Activated CD8-positive, alpha-beta T cell treated with anti-CD3 and anti-CD28 coated beads, Interleukin-2, amount 10 ng/mL, durations not matched to agents 7 days and 5 days (primary cell): ENCODE measurements at regions not wholly inside any gene's neighbourhood (a gene's known extent, or its start where the extent isn't known, plus 50 kb on each side); places are given as distances from the start of the nearest gene placed in this dataset.

ENCODE experiments used
- ATAC-seq: fragments of 150-1000 bp; cut with Tn5 transposase; one replicate; pipeline ENCODE4 v1.10.0; 2021; ENCODE audit warnings: moderate library complexity
- CTCF ChIA-PET: fragments of 350-600 bp; sonication (Branson Sonifier 250); formaldehyde crosslinking; loops from one replicate; lab custom pipeline; 2021; ENCODE audit warnings: antibody characterized with exemption; lab: Charles Lee
- POLR2A ChIA-PET: fragments of 350-600 bp; sonication (Branson Sonifier 250); formaldehyde crosslinking; loops from one replicate; lab custom pipeline; 2021; ENCODE audit warnings: antibody characterized with exemption; lab: Charles Lee
- DNase-seq: peaks from one replicate; pipeline ENCODE4 v3.0.0-alpha.2; 2020
- H3K27ac Mint-ChIP-seq: one replicate; pipeline ENCODE4 v1.8.0; 2021; ENCODE audit warnings: mild to moderate bottlenecking, mixed read lengths
- H3K27me3 Mint-ChIP-seq: one replicate; pipeline ENCODE4 v1.8.0; 2021; ENCODE audit warnings: low read depth, mixed read lengths
- H3K36me3 Mint-ChIP-seq: one replicate; pipeline ENCODE4 v1.8.0; 2021; ENCODE audit warnings: low read depth, mixed read lengths
- H3K4me1 Mint-ChIP-seq: one replicate; pipeline ENCODE4 v1.8.0; 2021; ENCODE audit warnings: low read depth, mixed read lengths
- H3K4me3 Mint-ChIP-seq: one replicate; pipeline ENCODE4 v1.8.0; 2021; ENCODE audit warnings: mild to moderate bottlenecking, mixed read lengths
- H3K9me3 Mint-ChIP-seq: one replicate; pipeline ENCODE4 v1.8.0; 2022; ENCODE audit warnings: mixed read lengths; ENCODE audit not compliant: insufficient read depth

DNA sequence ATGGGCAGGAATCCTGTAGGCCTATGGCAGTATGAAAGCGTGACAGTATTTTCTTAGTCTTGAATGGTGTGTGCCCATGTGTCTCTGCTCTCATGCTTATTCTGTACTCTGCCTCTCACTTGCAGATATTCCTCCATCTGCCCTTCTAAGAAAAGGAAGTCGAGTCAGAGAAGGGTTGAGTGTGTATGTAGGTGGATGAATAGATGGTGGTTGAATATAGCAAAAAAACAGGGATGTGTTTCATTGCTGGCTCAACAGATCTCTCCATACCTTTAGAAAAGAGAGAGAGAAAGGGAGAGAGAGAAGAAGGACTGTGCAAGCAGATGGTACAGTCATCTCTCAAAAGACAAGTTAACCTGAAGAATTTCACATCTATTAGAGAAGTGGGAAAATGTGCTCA, 381.5 kb downstream of the FBXW7 start:
- no peak for DNase-seq
- Mint-ChIP-seq H3K4me1 (peaks cover 10% of the 10 kb centered on the region), H3K27me3 (peaks cover 7% of the 10 kb centered on the region), H3K4me3 (no peak overlapping the region), H3K36me3 (peaks cover 1% of the 10 kb centered on the region), H3K9me3 (no peaks in the 10 kb centered on the region), H3K27ac (no peak overlapping the region)
- ChIA-PET CTCF (no interaction called here), POLR2A (no interaction called here)
- no peak for ATAC-seq

DNA sequence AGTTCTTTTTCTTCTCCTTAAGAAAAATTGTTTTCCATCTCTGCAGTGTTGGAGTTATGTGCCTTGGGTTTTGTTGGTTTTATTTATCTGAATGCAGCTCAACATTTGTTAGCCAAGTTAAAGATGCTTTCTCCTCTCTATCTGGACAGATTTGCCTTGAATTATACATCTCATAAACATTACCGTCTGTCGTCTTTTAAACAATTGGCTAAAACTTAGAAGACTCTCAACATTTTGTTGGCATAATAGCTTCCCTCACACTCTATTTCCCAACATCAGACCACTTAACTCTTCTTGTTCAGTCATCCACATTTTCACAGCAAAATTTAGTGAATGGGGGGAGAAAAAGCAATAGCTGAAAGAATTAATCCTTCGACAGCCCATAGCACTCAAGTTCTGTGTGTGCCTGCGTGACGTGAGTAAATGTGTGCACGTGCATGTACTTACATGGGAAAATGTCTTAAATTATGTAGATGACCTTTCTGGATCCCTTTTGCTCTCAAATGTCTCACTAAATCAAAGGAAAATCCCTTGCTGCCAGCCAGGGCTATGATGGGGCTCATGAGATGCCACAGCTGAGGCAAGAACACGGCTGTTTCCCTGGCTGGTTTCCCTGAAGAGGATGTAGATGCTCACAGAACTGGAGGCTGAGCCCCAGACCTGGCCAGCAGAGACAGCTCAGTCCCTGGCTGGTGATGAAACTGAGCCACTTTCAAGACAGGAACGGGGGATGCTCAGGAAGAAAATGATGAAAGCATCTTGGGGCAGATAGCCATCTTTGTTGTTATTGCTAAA, 382.2 kb downstream of the FBXW7 start:
- DNase-seq, result no peak
- CTCF ChIA-PET, result no interaction called here
- ATAC-seq, result no peak
- Mint-ChIP-seq H3K4me1 (peaks cover 10% of the 10 kb centered on the region), H3K36me3 (peaks cover 1% of the 10 kb centered on the region), H3K27me3 (peaks cover 7% of the 10 kb centered on the region), H3K4me3 (no peak overlapping the region), H3K9me3 (no peaks in the 10 kb centered on the region), H3K27ac (peak overlapping the region; percentile 10)
- POLR2A ChIA-PET, result no interaction called here

GRCh38 chr4:152150214-152150613, 385.7 kb downstream of the FBXW7 start:
- peaks cover 14% of the 10 kb centered on the region for H3K36me3 Mint-ChIP-seq

GRCh38 chr4:152149745-152150144, 386.1 kb downstream of the FBXW7 start:
- peaks cover 4% of the 10 kb centered on the region for H3K4me1 Mint-ChIP-seq
- CTCF ChIA-PET, result no interaction called here
- no peak overlapping the region for H3K27ac Mint-ChIP-seq

More at GRCh38 chr4:152150214-152150613, 385.7 kb downstream of the FBXW7 start:
- peaks cover 7% of the 10 kb centered on the region for H3K27me3 Mint-ChIP-seq
- ChIA-PET CTCF (no interaction called here), POLR2A (interaction anchor here (1.0 kb wide), 1 partner anchor 41 kb away, joined by 3 read pairs; no protein-coding TSS in a partner anchor)
- ATAC-seq, result no peak
- no peak for DNase-seq
- no peak overlapping the region for H3K27ac Mint-ChIP-seq
- peaks cover 9% of the 10 kb centered on the region for H3K4me1 Mint-ChIP-seq
- H3K9me3 Mint-ChIP-seq, result peaks cover 19% of the 10 kb centered on the region
- H3K4me3 Mint-ChIP-seq, result no peak overlapping the region

DNA sequence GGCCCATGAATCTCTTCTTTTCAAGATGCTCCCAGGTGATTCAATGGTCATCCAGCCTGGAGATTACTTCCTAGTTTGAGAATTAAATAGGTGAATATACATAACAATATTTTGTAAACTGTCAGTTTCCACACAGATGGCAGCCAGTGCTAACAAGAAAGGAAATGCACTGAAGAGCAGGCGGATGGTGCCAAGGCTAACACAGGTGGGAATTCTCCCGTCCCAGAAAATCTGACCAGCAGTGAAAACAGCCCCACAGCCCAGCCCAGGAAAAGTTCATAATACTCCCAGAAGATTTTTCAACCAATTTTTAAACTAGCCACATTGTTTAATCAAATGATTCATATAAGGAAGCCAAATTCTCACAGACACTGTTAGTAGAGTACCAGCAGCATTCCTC, 387.2 kb upstream of the GATB start:
- peaks cover 32% of the 10 kb centered on the region for H3K9me3 Mint-ChIP-seq
- peaks cover 20% of the 10 kb centered on the region for H3K36me3 Mint-ChIP-seq
- CTCF ChIA-PET, result no interaction called here
- no peak overlapping the region for H3K4me3 Mint-ChIP-seq
- no peaks in the 10 kb centered on the region for H3K4me1 Mint-ChIP-seq
- no peak overlapping the region for H3K27ac Mint-ChIP-seq
- POLR2A ChIA-PET, result no interaction called here
- DNase-seq, result no peak
- no peak for ATAC-seq
- peaks cover 3% of the 10 kb centered on the region for H3K27me3 Mint-ChIP-seq

More at GRCh38 chr4:152149745-152150144, 386.1 kb downstream of the FBXW7 start:
- no peak overlapping the region for H3K4me3 Mint-ChIP-seq
- POLR2A ChIA-PET, result interaction anchor here (1.0 kb wide), 1 partner anchor 41 kb away, joined by 3 read pairs; no protein-coding TSS in a partner anchor
- H3K36me3 Mint-ChIP-seq, result peaks cover 15% of the 10 kb centered on the region
- ATAC-seq (no peak), DNase-seq (no peak)
- peaks cover 7% of the 10 kb centered on the region for H3K27me3 Mint-ChIP-seq
- peaks cover 22% of the 10 kb centered on the region for H3K9me3 Mint-ChIP-seq

GRCh38 chr4:152146244-152146643, 385.4 kb upstream of the GATB start:
- Mint-ChIP-seq H3K4me1 (no peaks in the 10 kb centered on the region), H3K27me3 (peaks cover 3% of the 10 kb centered on the region), H3K9me3 (peaks cover 32% of the 10 kb centered on the region), H3K36me3 (peaks cover 20% of the 10 kb centered on the region), H3K27ac (no peak overlapping the region), H3K4me3 (no peak overlapping the region)
- ATAC-seq (no peak), DNase-seq (no peak)
- ChIA-PET POLR2A (no interaction called here), CTCF (no interaction called here)

DNA sequence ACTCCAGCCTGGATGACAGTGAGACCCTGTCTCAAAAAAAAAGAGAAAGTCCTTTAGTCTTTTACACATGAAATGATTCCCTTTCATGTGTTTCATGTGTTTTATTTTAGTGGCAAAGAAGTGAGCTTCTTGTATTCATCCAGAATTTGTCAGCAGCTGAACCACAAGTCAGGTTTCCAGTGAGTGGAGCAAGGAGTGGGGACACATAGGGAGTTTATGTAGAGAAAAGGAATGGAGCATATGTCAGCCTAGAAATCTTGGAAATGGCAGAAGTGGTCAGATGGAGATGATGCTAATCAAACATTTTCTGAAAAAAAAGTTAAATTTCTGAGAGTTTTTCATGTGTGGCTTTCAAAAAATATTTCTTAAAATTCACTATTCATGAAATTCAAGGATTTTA, 383.0 kb upstream of the GATB start:
- H3K9me3 Mint-ChIP-seq, result peaks cover 32% of the 10 kb centered on the region
- peaks cover 3% of the 10 kb centered on the region for H3K27me3 Mint-ChIP-seq
- no peak overlapping the region for H3K27ac Mint-ChIP-seq
- peaks cover 20% of the 10 kb centered on the region for H3K36me3 Mint-ChIP-seq
- DNase-seq, result no peak
- ChIA-PET CTCF (interaction anchor here (0.7 kb wide), 1 partner anchor 434 kb away, joined by 3 read pairs; no protein-coding TSS in a partner anchor), POLR2A (no interaction called here)
- peaks cover 3% of the 10 kb centered on the region for H3K4me1 Mint-ChIP-seq
- H3K4me3 Mint-ChIP-seq, result no peak overlapping the region
- no peak for ATAC-seq

DNA sequence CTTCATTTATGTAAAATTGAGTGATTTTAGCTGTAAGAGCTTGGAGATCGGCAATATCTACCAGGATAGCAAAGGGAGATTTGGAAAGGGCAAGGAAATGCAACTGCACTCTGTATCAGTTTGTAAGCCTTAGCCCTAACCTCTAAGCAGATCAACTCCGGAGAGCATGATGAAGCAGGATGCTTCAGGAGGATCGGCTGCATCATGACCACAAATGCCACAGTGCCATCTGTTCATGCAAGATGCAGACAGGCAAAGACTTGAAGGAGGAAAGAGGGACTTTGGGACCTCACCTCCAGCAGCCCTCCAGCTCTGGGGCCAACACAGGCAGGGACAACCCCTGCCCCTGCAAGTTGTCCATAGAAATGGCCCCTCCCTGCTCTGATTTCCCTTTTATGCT, 377.6 kb upstream of the GATB start:
- DNase-seq (peak; percentile 68), ATAC-seq (peak; percentile 85)
- ChIA-PET POLR2A (interaction anchor here (1.1 kb wide), 1 partner anchor 38 kb away, joined by 3 read pairs; no protein-coding TSS in a partner anchor), CTCF (no interaction called here)
- no peak overlapping the region for H3K4me3 Mint-ChIP-seq
- peaks cover 3% of the 10 kb centered on the region for H3K27me3 Mint-ChIP-seq
- H3K9me3 Mint-ChIP-seq, result peaks cover under 1% of the 10 kb centered on the region
- peaks cover 30% of the 10 kb centered on the region for H3K4me1 Mint-ChIP-seq
- H3K27ac Mint-ChIP-seq, result no peak overlapping the region
- no peaks in the 10 kb centered on the region for H3K36me3 Mint-ChIP-seq

DNA sequence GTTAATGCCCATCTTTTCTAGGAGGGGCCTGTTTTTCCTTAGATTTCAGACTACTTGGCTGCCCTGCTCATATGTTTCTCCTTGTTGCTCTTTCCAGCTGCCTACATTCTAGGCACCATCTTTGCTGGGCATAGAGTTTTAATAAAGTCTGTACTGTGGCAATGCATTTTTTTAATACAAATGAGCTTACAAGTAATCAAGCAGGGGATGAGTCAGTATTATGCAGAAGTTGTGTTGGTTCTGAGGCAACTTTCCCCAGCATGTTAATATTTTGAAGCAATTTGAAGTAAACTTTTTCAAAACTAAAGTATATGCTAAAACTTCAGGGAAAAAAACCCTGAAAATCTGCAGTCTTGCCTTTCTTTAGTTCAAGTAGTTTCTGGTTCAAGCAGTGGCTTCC, 372.0 kb upstream of the GATB start:
- POLR2A ChIA-PET, result no interaction called here

DNA sequence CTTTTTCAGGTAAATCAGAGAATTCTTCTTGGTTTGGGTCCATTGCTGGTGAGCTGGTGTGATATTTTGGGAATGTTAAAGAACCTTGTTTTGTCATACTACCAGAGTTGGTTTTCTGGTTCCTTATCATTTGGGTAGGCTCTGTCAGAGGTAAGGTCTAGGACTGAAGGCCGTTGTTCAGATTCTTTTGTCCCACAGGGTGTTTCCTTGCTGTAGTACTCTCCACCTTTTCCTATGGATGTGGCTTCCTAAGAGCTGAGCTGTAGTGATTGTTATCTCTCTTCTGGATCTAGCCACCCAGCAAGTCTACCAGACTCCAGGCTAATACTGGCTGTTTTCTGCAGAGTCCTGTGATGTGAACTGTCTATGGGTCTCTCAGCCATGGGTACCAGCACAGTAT, 367.5 kb upstream of the GATB start:
- no peak overlapping the region for H3K27ac Mint-ChIP-seq
- CTCF ChIA-PET, result interaction anchor here (0.8 kb wide), 1 partner anchor 326 kb away, joined by 3 read pairs; no protein-coding TSS in a partner anchor
- no peak for ATAC-seq

More for the DNA sequence above, 372.0 kb upstream of the GATB start:
- Mint-ChIP-seq H3K9me3 (peaks cover 15% of the 10 kb centered on the region), H3K27me3 (no peaks in the 10 kb centered on the region), H3K27ac (no peak overlapping the region), H3K4me1 (peaks cover 30% of the 10 kb centered on the region), H3K4me3 (no peak overlapping the region), H3K36me3 (peaks cover 6% of the 10 kb centered on the region)
- ATAC-seq (no peak), DNase-seq (no peak)
- CTCF ChIA-PET, result interaction anchor here (0.8 kb wide), 1 partner anchor 38 kb away, joined by 3 read pairs; no protein-coding TSS in a partner anchor

GRCh38 chr4:152126238-152126637, 365.4 kb upstream of the GATB start:
- ATAC-seq (no peak), DNase-seq (no peak)
- Mint-ChIP-seq H3K9me3 (peaks cover 52% of the 10 kb centered on the region), H3K4me1 (peaks cover 17% of the 10 kb centered on the region), H3K36me3 (peaks cover 23% of the 10 kb centered on the region), H3K27me3 (peaks cover 5% of the 10 kb centered on the region), H3K4me3 (no peak overlapping the region), H3K27ac (no peak overlapping the region)
- ChIA-PET POLR2A (no interaction called here), CTCF (no interaction called here)

More for the DNA sequence above, 367.5 kb upstream of the GATB start:
- H3K27me3 Mint-ChIP-seq, result peaks cover 5% of the 10 kb centered on the region
- H3K9me3 Mint-ChIP-seq, result peaks cover 41% of the 10 kb centered on the region
- POLR2A ChIA-PET, result no interaction called here
- DNase-seq, result no peak
- H3K4me1 Mint-ChIP-seq, result peaks cover 22% of the 10 kb centered on the region
- peaks cover 17% of the 10 kb centered on the region for H3K36me3 Mint-ChIP-seq
- H3K4me3 Mint-ChIP-seq, result no peak overlapping the region

DNA sequence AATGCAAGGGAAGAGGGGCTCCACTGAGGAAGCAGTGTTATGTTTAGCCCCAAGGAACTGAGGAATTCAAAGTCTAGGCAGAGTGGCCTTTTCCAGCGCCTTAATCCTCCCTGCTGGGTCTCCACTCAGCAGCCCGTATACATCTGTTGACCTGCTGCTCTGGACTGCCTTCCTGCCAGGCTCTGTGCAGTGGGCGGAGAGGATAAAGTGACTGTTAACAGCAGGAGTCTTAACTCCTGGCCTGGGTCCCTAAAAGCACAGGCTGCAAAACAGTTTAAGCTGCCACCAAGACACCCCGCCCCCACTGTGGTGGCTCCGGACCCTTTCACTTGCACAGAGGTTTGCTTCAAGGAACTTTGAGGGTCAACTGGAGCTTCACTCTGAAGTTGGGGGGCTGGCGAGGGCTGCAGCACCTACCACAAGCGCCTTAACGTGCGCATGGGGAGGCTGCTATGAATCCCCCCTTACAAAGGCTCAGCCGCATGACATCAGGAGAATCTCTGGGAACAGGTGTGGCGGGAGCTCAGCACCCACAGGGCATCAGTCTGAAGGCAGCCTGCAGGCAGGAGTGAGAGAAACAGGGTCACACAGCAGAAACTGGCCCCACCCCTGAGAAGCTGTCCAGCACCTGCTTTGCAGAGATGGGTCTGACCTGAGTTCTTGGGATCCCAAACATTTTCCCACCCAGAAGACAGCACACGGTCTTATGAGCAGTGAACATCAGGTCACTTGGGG, 358.2 kb upstream of the GATB start:
- Mint-ChIP-seq H3K4me1 (peaks cover 27% of the 10 kb centered on the region), H3K27me3 (peaks cover 3% of the 10 kb centered on the region), H3K27ac (no peak overlapping the region), H3K9me3 (peaks cover 21% of the 10 kb centered on the region), H3K36me3 (peaks cover 29% of the 10 kb centered on the region), H3K4me3 (no peak overlapping the region)
- POLR2A ChIA-PET, result no interaction called here
- CTCF ChIA-PET, result no interaction called here
- no peak for ATAC-seq
- DNase-seq, result no peak
